OCI-LY7 (cell line): ENCODE measurements at regions not wholly inside any gene's neighbourhood (a gene's known extent, or its start where the extent isn't known, plus 50 kb on each side); places are given as distances from the start of the nearest gene placed in this dataset.
A peak's percentile ranks its signal among the peaks of the same experiment; 100 is the strongest.
"Not testable (repeated sequence)": the region's sequence is repeated elsewhere in the genome, so short reads cannot be mapped to it uniquely, and the experiment has no call there.

Experiments used
- BruUV-seq: library from RNA; stranded (reverse); fragments of 400-500 nt; replicated peaks from 2 replicates; lab custom pipeline; 2021; lab: Mats Ljungman, UMichigan
- CTCF ChIA-PET: fragments of 300-600 bp; sonication (Branson Sonifier 250); formaldehyde crosslinking; loops from one replicate; lab custom pipeline; 2022; ENCODE audit warnings: antibody characterized with exemption; ENCODE audit not compliant: unreplicated experiment; lab: Charles Lee
- POLR2A ChIA-PET: fragments of 300-600 bp; sonication (Branson Sonifier 250); formaldehyde crosslinking; loops from one replicate; lab custom pipeline; 2022; ENCODE audit warnings: antibody characterized with exemption; lab: Charles Lee
- DNase-seq: peaks from one replicate; pipeline ENCODE4 v3.0.0-alpha.2; 2015; ENCODE audit warnings: low spot score
- H2AFZ ChIP-seq: fragments of 200-600 bp; sonication (generic), shearing (Covaris generic); 2 replicates; pipeline ENCODE4 v1.6.1; 2014; ENCODE audit warnings: mild to moderate bottlenecking, antibody characterized with exemption, low read length, moderate library complexity
- H3K27ac ChIP-seq: fragments of 200-600 bp; sonication (generic); 2 replicates; pipeline ENCODE4 v1.5.1; 2014; ENCODE audit warnings: mixed run types, low read depth, mild to moderate bottlenecking, moderate library complexity, low read length, inconsistent platforms; ENCODE audit not compliant: poor library complexity, severe bottlenecking
- H3K36me3 ChIP-seq: fragments of 200-600 bp; sonication (generic); 2 replicates; pipeline ENCODE4 v1.6.1; 2014; ENCODE audit warnings: mild to moderate bottlenecking, antibody characterized with exemption, low read length, moderate library complexity, mixed read lengths; ENCODE audit not compliant: insufficient read depth
- H3K4me1 ChIP-seq: fragments of 200-600 bp; sonication (generic); 2 replicates; pipeline ENCODE4 v1.5.1; 2014; ENCODE audit warnings: mild to moderate bottlenecking, low read length; ENCODE audit not compliant: insufficient read depth, poor library complexity, severe bottlenecking
- H3K4me2 ChIP-seq: fragments of 200-600 bp; sonication (generic); 2 replicates; pipeline ENCODE4 v1.6.1; 2014; ENCODE audit warnings: mild to moderate bottlenecking, low read length
- H3K4me3 ChIP-seq: fragments of 200-600 bp; sonication (generic); 2 replicates; pipeline ENCODE4 v1.5.1; 2014; ENCODE audit warnings: mild to moderate bottlenecking, low read depth, low read length; ENCODE audit not compliant: poor library complexity, severe bottlenecking
- H3K79me2 ChIP-seq: fragments of 200-600 bp; sonication (generic); 2 replicates; pipeline ENCODE4 v1.6.1; 2016; ENCODE audit warnings: low read depth, mild to moderate bottlenecking, low read length, moderate library complexity, mixed read lengths; ENCODE audit not compliant: insufficient read depth
- H3K9me2 ChIP-seq: fragments of 200-600 bp; sonication (generic); 2 replicates; pipeline ENCODE4 v1.6.1; 2016; ENCODE audit warnings: mild to moderate bottlenecking, low read length, mixed read lengths; ENCODE audit not compliant: insufficient read depth
- H3K9me3 ChIP-seq: fragments of 200-600 bp; sonication (generic); 2 replicates; pipeline ENCODE4 v1.6.1; 2014; ENCODE audit warnings: mild to moderate bottlenecking, mixed run types, low read length, mixed read lengths
- H4K20me1 ChIP-seq: fragments of 200-600 bp; sonication (generic); 2 replicates; pipeline ENCODE4 v1.6.1; 2014; ENCODE audit warnings: mild to moderate bottlenecking, antibody characterized with exemption, low read length, moderate library complexity, mixed read lengths; ENCODE audit not compliant: insufficient read depth
- EZH2phosphoT487 ChIP-seq: fragments of 200-600 bp; sonication (generic); IDR thresholded peaks from 2 replicates; pipeline ENCODE4 v1.6.1; 2018; ENCODE audit warnings: low read depth, borderline replicate concordance, mild to moderate bottlenecking, mixed run types, antibody characterized with exemption, low read length, moderate library complexity, mixed read lengths
- intact Hi-C: fragments of 100-400 bp; cut with micrococcal nuclease; formaldehyde crosslinking; loops from one replicate; pipeline ENCODE4 v1.10.0; 2022; ENCODE audit not compliant: unreplicated experiment
- TF ChIP-seq, protein P1 (sequence below): fragments of 200-600 bp; sonication (generic); conservative IDR thresholded peaks from 2 replicates; pipeline ENCODE4 v1.5.1; 2014; ENCODE audit warnings: mild to moderate bottlenecking, antibody characterized with exemption, low read length, moderate library complexity, mixed read lengths

GRCh38 chr13:61884830-61885229 lies 469.2 kb upstream of the PCDH20 start:
- POLR2A ChIA-PET, result no interaction called here
- intact Hi-C loops, result no loop called here

DNA sequence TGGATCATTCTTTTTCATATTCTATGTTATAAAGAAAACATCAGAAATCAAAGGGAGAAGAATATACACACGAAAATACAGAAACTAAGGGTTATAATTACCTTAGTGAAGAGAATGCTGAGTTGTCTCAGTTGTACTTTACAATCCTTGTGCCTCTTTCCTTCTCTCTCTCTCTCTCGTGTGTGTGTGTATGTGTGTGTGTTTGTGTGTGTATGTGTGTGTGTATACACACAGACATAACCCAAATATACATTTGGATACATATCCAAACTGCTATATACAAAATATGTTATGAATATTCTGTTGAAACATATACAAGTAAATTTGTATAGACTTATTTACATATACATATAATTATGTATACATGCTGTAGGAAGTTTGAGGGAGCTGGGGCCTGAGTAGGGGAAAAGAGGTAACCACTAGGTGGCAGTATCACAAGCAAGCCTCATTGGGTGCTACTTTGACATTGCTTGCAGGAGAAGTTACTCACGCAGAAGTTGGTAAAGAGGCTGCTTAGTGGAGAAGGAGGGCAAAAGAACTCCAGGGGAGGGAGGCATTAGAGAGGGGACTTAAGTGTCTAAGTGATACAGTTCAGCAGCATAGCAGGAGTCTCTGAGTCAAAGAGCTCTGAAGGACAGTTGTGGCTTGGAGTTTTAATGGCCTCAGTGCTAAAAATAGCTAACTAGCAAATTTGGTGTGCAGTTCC lies 465.1 kb upstream of the PCDH20 start:
- no peak overlapping the region for H3K4me2 ChIP-seq
- no peaks in the 10 kb centered on the region for H4K20me1 ChIP-seq
- ChIA-PET CTCF (no interaction called here), POLR2A (interaction anchor here (1.0 kb wide), 1 partner anchor 12 kb away, joined by 3 read pairs; no protein-coding TSS in a partner anchor)
- no peaks in the 10 kb centered on the region for H3K79me2 ChIP-seq
- H3K27ac ChIP-seq, result no peak overlapping the region
- no peaks in the 10 kb centered on the region for H3K4me1 ChIP-seq
- TF ChIP-seq, protein P1, sequence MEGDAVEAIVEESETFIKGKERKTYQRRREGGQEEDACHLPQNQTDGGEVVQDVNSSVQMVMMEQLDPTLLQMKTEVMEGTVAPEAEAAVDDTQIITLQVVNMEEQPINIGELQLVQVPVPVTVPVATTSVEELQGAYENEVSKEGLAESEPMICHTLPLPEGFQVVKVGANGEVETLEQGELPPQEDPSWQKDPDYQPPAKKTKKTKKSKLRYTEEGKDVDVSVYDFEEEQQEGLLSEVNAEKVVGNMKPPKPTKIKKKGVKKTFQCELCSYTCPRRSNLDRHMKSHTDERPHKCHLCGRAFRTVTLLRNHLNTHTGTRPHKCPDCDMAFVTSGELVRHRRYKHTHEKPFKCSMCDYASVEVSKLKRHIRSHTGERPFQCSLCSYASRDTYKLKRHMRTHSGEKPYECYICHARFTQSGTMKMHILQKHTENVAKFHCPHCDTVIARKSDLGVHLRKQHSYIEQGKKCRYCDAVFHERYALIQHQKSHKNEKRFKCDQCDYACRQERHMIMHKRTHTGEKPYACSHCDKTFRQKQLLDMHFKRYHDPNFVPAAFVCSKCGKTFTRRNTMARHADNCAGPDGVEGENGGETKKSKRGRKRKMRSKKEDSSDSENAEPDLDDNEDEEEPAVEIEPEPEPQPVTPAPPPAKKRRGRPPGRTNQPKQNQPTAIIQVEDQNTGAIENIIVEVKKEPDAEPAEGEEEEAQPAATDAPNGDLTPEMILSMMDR, result peak; percentile 85
- no peak for TF ChIP-seq EZH2phosphoT487
- no peaks in the 10 kb centered on the region for H3K9me3 ChIP-seq
- H3K9me2 ChIP-seq, result no peaks in the 10 kb centered on the region
- BruUV-seq, result no TSS peak
- H3K36me3 ChIP-seq, result no peaks in the 10 kb centered on the region
- intact Hi-C loops, result loop anchor here (2.0 kb wide), 1 partner anchor 476 kb away; no protein-coding TSS in a partner anchor
- H2AFZ ChIP-seq, result no peak overlapping the region
- DNase-seq, result peak; percentile 41
- H3K4me3 ChIP-seq, result no peak overlapping the region

More at GRCh38 chr13:61884830-61885229, 469.2 kb upstream of the PCDH20 start:
- no peaks in the 10 kb centered on the region for H4K20me1 ChIP-seq
- BruUV-seq, result no TSS peak
- H2AFZ ChIP-seq, result no peak overlapping the region
- CTCF ChIA-PET, result no interaction called here
- H3K79me2 ChIP-seq, result no peaks in the 10 kb centered on the region
- no peak overlapping the region for H3K4me2 ChIP-seq
- no peaks in the 10 kb centered on the region for H3K36me3 ChIP-seq
- no peak for DNase-seq
- H3K4me1 ChIP-seq, result no peaks in the 10 kb centered on the region
- TF ChIP-seq, protein P1, result no peak
- TF ChIP-seq EZH2phosphoT487, result no peak
- H3K9me3 ChIP-seq, result no peaks in the 10 kb centered on the region
- H3K4me3 ChIP-seq, result no peak overlapping the region
- no peaks in the 10 kb centered on the region for H3K9me2 ChIP-seq
- no peak overlapping the region for H3K27ac ChIP-seq

DNA sequence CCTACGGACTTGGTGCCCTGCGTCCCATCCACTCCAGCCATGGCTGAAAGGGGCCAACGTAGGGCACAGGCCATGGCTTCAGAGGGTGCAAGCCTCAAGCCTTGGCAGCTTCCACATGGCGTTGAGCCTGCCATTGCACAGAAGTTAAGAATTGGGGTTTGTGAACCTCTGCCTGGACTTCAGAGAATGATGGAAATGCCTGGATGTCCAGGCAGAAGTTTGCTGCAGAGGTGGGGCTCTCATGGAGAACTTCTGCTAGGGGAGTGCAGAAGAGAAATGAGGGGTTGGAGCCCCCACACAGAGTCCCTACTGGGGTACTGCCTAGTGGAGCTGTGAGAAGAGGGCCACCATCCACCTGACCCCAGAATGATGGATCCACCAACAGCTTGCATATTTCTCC lies 462.9 kb upstream of the PCDH20 start:
- H3K9me3 ChIP-seq, POLR2A ChIA-PET, intact Hi-C loops, H3K4me3 ChIP-seq, DNase-seq, H3K36me3 ChIP-seq, H2AFZ ChIP-seq, H3K4me1 ChIP-seq, H3K79me2 ChIP-seq, BruUV-seq, H4K20me1 ChIP-seq, H3K4me2 ChIP-seq, H3K9me2 ChIP-seq, H3K27ac ChIP-seq, CTCF ChIA-PET: not testable (repeated sequence)
